HG02938 (cell line): ENCODE measurements at regions not wholly inside any gene's neighbourhood (a gene's known extent, or its start where the extent isn't known, plus 50 kb on each side); places are given as distances from the start of the nearest gene placed in this dataset.
"Not testable (repeated sequence)": the region's sequence is repeated elsewhere in the genome, so short reads cannot be mapped to it uniquely, and the experiment has no call there.

Experiments used
- ATAC-seq: cut with Tn5 transposase; IDR thresholded peaks from one replicate; pipeline ENCODE4 v1.9.1; 2021; ENCODE audit warnings: mild to moderate bottlenecking, moderate library complexity; ENCODE audit not compliant: unreplicated experiment

- ATAC-seq, result no peak
Observed at GRCh38 chr1:228887960-228888359, 152.7 kb downstream of the RHOU start.

GRCh38 chr1:228889289-228889688 is 154.0 kb downstream of the RHOU start:
- ATAC-seq, result no peak

- no peak for ATAC-seq
Observed at GRCh38 chr1:228891272-228892034, 156.2 kb downstream of the RHOU start.

- not testable (repeated sequence) for ATAC-seq
Observed at GRCh38 chr1:228892200-228892599, 156.9 kb downstream of the RHOU start.

GRCh38 chr1:228894442-228894989 is 159.2 kb downstream of the RHOU start:
- ATAC-seq, result no peak

- no peak for ATAC-seq
Observed at GRCh38 chr1:228897901-228898300, 162.6 kb downstream of the RHOU start.

GRCh38 chr1:228898582-228898992 is 163.3 kb downstream of the RHOU start:
- ATAC-seq, result peak; percentile 80

GRCh38 chr1:228899421-228899956 is 164.2 kb downstream of the RHOU start:
- ATAC-seq, result no peak

GRCh38 chr1:228900099-228900885 is 165.0 kb downstream of the RHOU start:
- no peak for ATAC-seq

GRCh38 chr1:228900886-228901392 is 165.7 kb downstream of the RHOU start:
- no peak for ATAC-seq

- ATAC-seq, result no peak
Observed at GRCh38 chr1:228901936-228902681, 166.8 kb downstream of the RHOU start.

GRCh38 chr1:228902781-228903433 is 167.6 kb downstream of the RHOU start:
- ATAC-seq, result no peak

GRCh38 chr1:228903434-228904071 is 168.3 kb downstream of the RHOU start:
- no peak for ATAC-seq

- no peak for ATAC-seq
Observed at GRCh38 chr1:228904222-228904621, 168.9 kb downstream of the RHOU start.

- ATAC-seq, result no peak
Observed at GRCh38 chr1:228905701-228906101, 170.4 kb downstream of the RHOU start.

- ATAC-seq, result no peak
Observed at GRCh38 chr1:228906223-228906860, 171.1 kb downstream of the RHOU start.

GRCh38 chr1:228911225-228912210 is 176.2 kb downstream of the RHOU start:
- ATAC-seq, result no peak
